ENCODE measurements at regions not wholly inside any gene's neighbourhood (a gene's known extent, or its start where the extent isn't known, plus 50 kb on each side); places are given as distances from the start of the nearest gene placed in this dataset.

GRCh38 chr3:22106213-22106896, 355.3 kb upstream of the ZNF385D start:
- TF ChIP-seq CTCF (IDR thresholded peaks at IDR 0.05), result no peak
- TF ChIP-seq POLR2A (IDR thresholded peaks at IDR 0.05), result no peak

All from stomach (tissue), 4 donors.